ENCODE measurements at regions not wholly inside any gene's neighbourhood (a gene's known extent, or its start where the extent isn't known, plus 50 kb on each side); places are given as distances from the start of the nearest gene placed in this dataset.

- TF ChIP-seq CTCF (IDR thresholded peaks at IDR 0.05): no peak
- no peak overlapping the region for H3K4me3 ChIP-seq
- no peaks in the 10 kb centered on the region for H3K4me1 ChIP-seq
- no peaks in the 10 kb centered on the region for H3K27me3 ChIP-seq
- H3K27ac ChIP-seq: no peak overlapping the region
- H3K9me3 ChIP-seq: no peaks in the 10 kb centered on the region
- no peaks in the 10 kb centered on the region for H3K36me3 ChIP-seq
- intact Hi-C loops (cut with DNase I): no loop called here
- H3K9ac ChIP-seq (ENCODE audit: low read depth in 2 of 2, low read length in 2 of 2): no peak overlapping the region
- DNase-seq: no peak
These were observed 199.4 kb upstream of the NRIP1 start for GRCh38 chr21:15264084-15264665.

GRCh38 chr21:15272171-15272570 lies 207.4 kb upstream of the NRIP1 start:
- TF ChIP-seq CTCF (IDR thresholded peaks at IDR 0.05): no peak

GRCh38 chr21:15272591-15272990 lies 207.8 kb upstream of the NRIP1 start:
- intact Hi-C loops (cut with DNase I): no loop called here

More at GRCh38 chr21:15272171-15272570, 207.4 kb upstream of the NRIP1 start:
- DNase-seq: no peak
- H3K9me3 ChIP-seq: no peaks in the 10 kb centered on the region
- no peaks in the 10 kb centered on the region for H3K36me3 ChIP-seq
- H3K27me3 ChIP-seq: no peaks in the 10 kb centered on the region
- H3K27ac ChIP-seq: no peak overlapping the region
- intact Hi-C loops (cut with DNase I): no loop called here
- no peaks in the 10 kb centered on the region for H3K4me1 ChIP-seq
- H3K4me3 ChIP-seq: no peak overlapping the region
- H3K9ac ChIP-seq (ENCODE audit: low read depth in 2 of 2, low read length in 2 of 2): no peak overlapping the region

GRCh38 chr21:15273244-15273643 lies 208.4 kb upstream of the NRIP1 start:
- intact Hi-C loops (cut with DNase I): no loop called here
- Histone ChIP-seq H3K9ac (ENCODE audit: low read depth in 2 of 2, low read length in 2 of 2) (no peak overlapping the region), H3K36me3 (no peaks in the 10 kb centered on the region), H3K4me1 (no peaks in the 10 kb centered on the region), H3K4me3 (no peak overlapping the region), H3K27me3 (no peaks in the 10 kb centered on the region), H3K9me3 (no peaks in the 10 kb centered on the region), H3K27ac (no peak overlapping the region)
- no peak for TF ChIP-seq CTCF (IDR thresholded peaks at IDR 0.05)
- DNase-seq: no peak

More at GRCh38 chr21:15272591-15272990, 207.8 kb upstream of the NRIP1 start:
- Histone ChIP-seq H3K4me3 (no peak overlapping the region), H3K36me3 (no peaks in the 10 kb centered on the region), H3K27ac (no peak overlapping the region), H3K9ac (ENCODE audit: low read depth in 2 of 2, low read length in 2 of 2) (no peak overlapping the region), H3K27me3 (no peaks in the 10 kb centered on the region), H3K4me1 (no peaks in the 10 kb centered on the region), H3K9me3 (no peaks in the 10 kb centered on the region)
- DNase-seq: no peak
- no peak for TF ChIP-seq CTCF (IDR thresholded peaks at IDR 0.05)

- H3K27ac ChIP-seq: no peak overlapping the region
- no peaks in the 10 kb centered on the region for H3K4me1 ChIP-seq
- DNase-seq: no peak
- H3K4me3 ChIP-seq: no peak overlapping the region
- intact Hi-C loops (cut with DNase I): no loop called here
- H3K9ac ChIP-seq (ENCODE audit: low read depth in 2 of 2, low read length in 2 of 2): no peak overlapping the region
- H3K9me3 ChIP-seq: no peaks in the 10 kb centered on the region
- no peak for TF ChIP-seq CTCF (IDR thresholded peaks at IDR 0.05)
- no peaks in the 10 kb centered on the region for H3K27me3 ChIP-seq
- H3K36me3 ChIP-seq: no peaks in the 10 kb centered on the region
These were observed 210.1 kb upstream of the NRIP1 start for GRCh38 chr21:15274701-15275485.

All from colonic mucosa (tissue), 4 donors.